Memory B cell (primary cell): ENCODE measurements at regions not wholly inside any gene's neighbourhood (a gene's known extent, or its start where the extent isn't known, plus 50 kb on each side); places are given as distances from the start of the nearest gene placed in this dataset.

Source experiments
- ATAC-seq: fragments of 150-1000 bp; cut with Tn5 transposase; 2 replicates; pipeline ENCODE4 v1.10.0; 2021; ENCODE audit warnings: low read depth, mild to moderate bottlenecking, moderate library complexity
- DNase-seq, 2 donors: peaks; one replicate each; pipeline ENCODE4 v3.0.0; 2022; ENCODE audit warnings: low spot score in 2 of 2
- H3K27ac Mint-ChIP-seq: one replicate; pipeline ENCODE4 v1.8.0; 2022; ENCODE audit warnings: mild to moderate bottlenecking, moderate library complexity, mixed read lengths
- H3K27me3 Mint-ChIP-seq: one replicate; pipeline ENCODE4 v1.8.0; 2022; ENCODE audit warnings: mixed read lengths
- H3K36me3 Mint-ChIP-seq: one replicate; pipeline ENCODE4 v1.8.0; 2022; ENCODE audit warnings: mild to moderate bottlenecking, mixed read lengths
- H3K4me1 Mint-ChIP-seq: one replicate; pipeline ENCODE4 v1.8.0; 2022; ENCODE audit warnings: mixed read lengths
- H3K4me3 Mint-ChIP-seq: one replicate; pipeline ENCODE4 v1.8.0; 2022; ENCODE audit warnings: mild to moderate bottlenecking, moderate library complexity, mixed read lengths
- H3K9me3 Mint-ChIP-seq: one replicate; pipeline ENCODE4 v1.8.0; 2022; ENCODE audit warnings: mixed read lengths

- H3K36me3 Mint-ChIP-seq = no peaks in the 10 kb centered on the region
Observed at GRCh38 chr18:30016179-30016578, 1026.4 kb downstream of the DSC3 start.

GRCh38 chr18:30004965-30005364, 1037.6 kb downstream of the DSC3 start:
- H3K27me3 Mint-ChIP-seq = no peaks in the 10 kb centered on the region
- ATAC-seq (no peak), DNase-seq (no peak)

More at GRCh38 chr18:30016179-30016578, 1026.4 kb downstream of the DSC3 start:
- peaks cover 9% of the 10 kb centered on the region for H3K9me3 Mint-ChIP-seq
- no peak for DNase-seq
- no peak for ATAC-seq
- no peaks in the 10 kb centered on the region for H3K4me1 Mint-ChIP-seq
- H3K4me3 Mint-ChIP-seq = no peak overlapping the region
- no peak overlapping the region for H3K27ac Mint-ChIP-seq
- no peaks in the 10 kb centered on the region for H3K27me3 Mint-ChIP-seq

GRCh38 chr18:29982218-29982617, 1060.3 kb downstream of the DSC3 start:
- H3K4me3 Mint-ChIP-seq = no peak overlapping the region
- no peak overlapping the region for H3K27ac Mint-ChIP-seq
- no peaks in the 10 kb centered on the region for H3K4me1 Mint-ChIP-seq
- peaks cover 3% of the 10 kb centered on the region for H3K9me3 Mint-ChIP-seq
- ATAC-seq = no peak
- H3K36me3 Mint-ChIP-seq = no peaks in the 10 kb centered on the region
- no peaks in the 10 kb centered on the region for H3K27me3 Mint-ChIP-seq
- DNase-seq = no peak

More at GRCh38 chr18:30004965-30005364, 1037.6 kb downstream of the DSC3 start:
- Mint-ChIP-seq H3K9me3 (peaks cover 6% of the 10 kb centered on the region), H3K27ac (no peak overlapping the region), H3K4me3 (no peak overlapping the region), H3K36me3 (no peaks in the 10 kb centered on the region), H3K4me1 (no peaks in the 10 kb centered on the region)

GRCh38 chr18:29979881-29980280, 1062.7 kb downstream of the DSC3 start:
- Mint-ChIP-seq H3K9me3 (peaks cover 4% of the 10 kb centered on the region), H3K27ac (no peak overlapping the region), H3K4me3 (no peak overlapping the region), H3K36me3 (no peaks in the 10 kb centered on the region), H3K27me3 (no peaks in the 10 kb centered on the region), H3K4me1 (no peaks in the 10 kb centered on the region)
- no peak for DNase-seq
- no peak for ATAC-seq

- Mint-ChIP-seq H3K9me3 (peaks cover 2% of the 10 kb centered on the region), H3K36me3 (no peaks in the 10 kb centered on the region), H3K27me3 (no peaks in the 10 kb centered on the region), H3K4me3 (no peak overlapping the region), H3K27ac (no peak overlapping the region), H3K4me1 (no peaks in the 10 kb centered on the region)
- DNase-seq = no peak
- ATAC-seq = no peak
Observed at GRCh38 chr18:29969876-29970275, 1072.7 kb downstream of the DSC3 start.

- Mint-ChIP-seq H3K4me1 (no peaks in the 10 kb centered on the region), H3K36me3 (no peaks in the 10 kb centered on the region), H3K27ac (no peak overlapping the region), H3K4me3 (no peak overlapping the region), H3K27me3 (no peaks in the 10 kb centered on the region), H3K9me3 (no peaks in the 10 kb centered on the region)
- ATAC-seq (no peak), DNase-seq (no peak)
Observed at GRCh38 chr18:29962579-29962978, 1080.0 kb downstream of the DSC3 start.

- H3K27ac Mint-ChIP-seq = no peak overlapping the region
- no peak for ATAC-seq
Observed at GRCh38 chr18:29960539-29960938, 1082.0 kb downstream of the DSC3 start.

GRCh38 chr18:29930231-29930630, 1112.3 kb downstream of the DSC3 start:
- Mint-ChIP-seq H3K9me3 (peaks cover 6% of the 10 kb centered on the region), H3K36me3 (no peaks in the 10 kb centered on the region), H3K27ac (no peak overlapping the region), H3K4me3 (no peak overlapping the region), H3K27me3 (no peaks in the 10 kb centered on the region), H3K4me1 (no peaks in the 10 kb centered on the region)
- ATAC-seq (no peak), DNase-seq (no peak)

More at GRCh38 chr18:29960539-29960938, 1082.0 kb downstream of the DSC3 start:
- no peaks in the 10 kb centered on the region for H3K4me1 Mint-ChIP-seq
- H3K36me3 Mint-ChIP-seq = no peaks in the 10 kb centered on the region
- DNase-seq = no peak
- no peaks in the 10 kb centered on the region for H3K9me3 Mint-ChIP-seq
- H3K27me3 Mint-ChIP-seq = no peaks in the 10 kb centered on the region
- H3K4me3 Mint-ChIP-seq = no peak overlapping the region

- Mint-ChIP-seq H3K4me3 (no peak overlapping the region), H3K9me3 (peaks cover 6% of the 10 kb centered on the region), H3K27me3 (no peaks in the 10 kb centered on the region), H3K4me1 (no peaks in the 10 kb centered on the region), H3K27ac (no peak overlapping the region), H3K36me3 (no peaks in the 10 kb centered on the region)
- DNase-seq (no peak), ATAC-seq (no peak)
Observed at GRCh38 chr18:29928081-29928480, 1114.5 kb downstream of the DSC3 start.

- H3K4me3 Mint-ChIP-seq = no peak overlapping the region
- peaks cover 6% of the 10 kb centered on the region for H3K9me3 Mint-ChIP-seq
- H3K27me3 Mint-ChIP-seq = no peaks in the 10 kb centered on the region
- H3K4me1 Mint-ChIP-seq = no peaks in the 10 kb centered on the region
- no peak overlapping the region for H3K27ac Mint-ChIP-seq
- H3K36me3 Mint-ChIP-seq = no peaks in the 10 kb centered on the region
- DNase-seq (no peak), ATAC-seq (no peak)
Observed at GRCh38 chr18:29925566-29925965, 1117.0 kb downstream of the DSC3 start.

- H3K27ac Mint-ChIP-seq = no peak overlapping the region
- H3K36me3 Mint-ChIP-seq = no peaks in the 10 kb centered on the region
- DNase-seq (no peak), ATAC-seq (no peak)
- no peak overlapping the region for H3K4me3 Mint-ChIP-seq
- peaks cover 5% of the 10 kb centered on the region for H3K9me3 Mint-ChIP-seq
- H3K4me1 Mint-ChIP-seq = no peaks in the 10 kb centered on the region
- no peaks in the 10 kb centered on the region for H3K27me3 Mint-ChIP-seq
Observed at GRCh38 chr18:29912351-29912750, 1130.2 kb downstream of the DSC3 start.

GRCh38 chr18:29892960-29893558, 1149.5 kb downstream of the DSC3 start:
- Mint-ChIP-seq H3K27me3 (no peaks in the 10 kb centered on the region), H3K9me3 (peaks cover 3% of the 10 kb centered on the region), H3K36me3 (no peaks in the 10 kb centered on the region), H3K4me3 (no peak overlapping the region), H3K27ac (no peak overlapping the region), H3K4me1 (no peaks in the 10 kb centered on the region)
- DNase-seq = no peak
- no peak for ATAC-seq

GRCh38 chr18:29883114-29883513, 1159.4 kb downstream of the DSC3 start:
- no peak for DNase-seq
- H3K9me3 Mint-ChIP-seq = peaks cover 1% of the 10 kb centered on the region
- H3K27ac Mint-ChIP-seq = no peak overlapping the region
- no peak overlapping the region for H3K4me3 Mint-ChIP-seq
- H3K27me3 Mint-ChIP-seq = no peaks in the 10 kb centered on the region
- H3K36me3 Mint-ChIP-seq = no peaks in the 10 kb centered on the region
- H3K4me1 Mint-ChIP-seq = no peaks in the 10 kb centered on the region
- no peak for ATAC-seq

- Mint-ChIP-seq H3K4me1 (no peaks in the 10 kb centered on the region), H3K4me3 (no peak overlapping the region), H3K9me3 (peaks cover 1% of the 10 kb centered on the region), H3K27ac (no peak overlapping the region), H3K36me3 (no peaks in the 10 kb centered on the region), H3K27me3 (no peaks in the 10 kb centered on the region)
- ATAC-seq = no peak
- no peak for DNase-seq
Observed at GRCh38 chr18:29882620-29883019, 1159.9 kb downstream of the DSC3 start.

GRCh38 chr18:29879763-29880162, 1162.8 kb downstream of the DSC3 start:
- DNase-seq (no peak), ATAC-seq (no peak)
- Mint-ChIP-seq H3K27me3 (no peaks in the 10 kb centered on the region), H3K9me3 (peaks cover 3% of the 10 kb centered on the region), H3K4me1 (no peaks in the 10 kb centered on the region), H3K36me3 (no peaks in the 10 kb centered on the region), H3K27ac (no peak overlapping the region), H3K4me3 (no peak overlapping the region)
